NB4 (cell line): ENCODE measurements at regions not wholly inside any gene's neighbourhood (a gene's known extent, or its start where the extent isn't known, plus 50 kb on each side); places are given as distances from the start of the nearest gene placed in this dataset.

Source experiments
- DNase-seq: peaks from one replicate; pipeline ENCODE4 v3.0.0; 2010; ENCODE audit warnings: low read depth
- H3K4me3 ChIP-seq: one replicate; pipeline ENCODE4 v1.5.1; 2011; ENCODE audit warnings: mild to moderate bottlenecking, low read depth, low read length, moderate library complexity
- CTCF ChIP-seq: IDR thresholded peaks from one replicate; pipeline ENCODE4 v1.5.1; 2012; ENCODE audit warnings: low read depth, low read length
- MAX ChIP-seq: IDR thresholded peaks from 2 replicates; pipeline ENCODE4 v1.6.1; 2011; ENCODE audit warnings: low read depth, low read length
- MYC ChIP-seq: IDR thresholded peaks from 2 replicates; pipeline ENCODE4 v1.6.1; 2011; ENCODE audit warnings: low read depth, low read length
- POLR2A ChIP-seq: IDR thresholded peaks from 2 replicates; pipeline ENCODE4 v1.6.1; 2011; ENCODE audit warnings: mild to moderate bottlenecking; ENCODE audit not compliant: insufficient read length; ENCODE audit errors: extremely low read depth

- DNase-seq = no peak
- H3K4me3 ChIP-seq = no peak overlapping the region
- TF ChIP-seq MAX = no peak
- TF ChIP-seq MYC = no peak
- no peak for TF ChIP-seq CTCF
- no peak for TF ChIP-seq POLR2A
Observed at GRCh38 chr5:125056671-125057485, 310.4 kb upstream of the ZNF608 start.

GRCh38 chr5:125057912-125058826, 311.7 kb upstream of the ZNF608 start:
- no peak for DNase-seq
- TF ChIP-seq CTCF = no peak
- no peak for TF ChIP-seq MYC
- TF ChIP-seq MAX = no peak
- TF ChIP-seq POLR2A = no peak
- no peak overlapping the region for H3K4me3 ChIP-seq

GRCh38 chr5:125059255-125060002, 313.0 kb upstream of the ZNF608 start:
- H3K4me3 ChIP-seq = no peak overlapping the region
- TF ChIP-seq MYC (no peak), POLR2A (no peak), CTCF (no peak), MAX (no peak)
- DNase-seq = no peak

GRCh38 chr5:125061726-125062125, 315.3 kb upstream of the ZNF608 start:
- no peak for DNase-seq
- TF ChIP-seq MYC (no peak), MAX (no peak), CTCF (no peak), POLR2A (no peak)
- no peak overlapping the region for H3K4me3 ChIP-seq

GRCh38 chr5:125064621-125065438, 318.4 kb upstream of the ZNF608 start:
- DNase-seq = no peak
- TF ChIP-seq MYC (no peak), CTCF (no peak), POLR2A (no peak), MAX (no peak)
- no peak overlapping the region for H3K4me3 ChIP-seq
